Kidney epithelial cell (primary cell): ENCODE measurements at regions not wholly inside any gene's neighbourhood (a gene's known extent, or its start where the extent isn't known, plus 50 kb on each side); places are given as distances from the start of the nearest gene placed in this dataset.

Source experiments
- DNase-seq: peaks from one replicate; pipeline ENCODE4 v3.0.0-alpha.2; 2010; ENCODE audit warnings: low read depth
- H3K27me3 ChIP-seq: 2 replicates; pipeline ENCODE4 v1.6.0; 2011; ENCODE audit warnings: low read length; ENCODE audit not compliant: control insufficient read depth, insufficient read depth
- H3K36me3 ChIP-seq: 2 replicates; pipeline ENCODE4 v1.5.1; 2011; ENCODE audit warnings: low read length; ENCODE audit not compliant: control insufficient read depth, insufficient read depth
- H3K4me3 ChIP-seq: 2 replicates; pipeline ENCODE4 v1.5.1; 2011; ENCODE audit warnings: low read depth, mild to moderate bottlenecking, control low read depth, low read length
- CTCF ChIP-seq: IDR thresholded peaks from 2 replicates; pipeline ENCODE4 v1.5.1; 2011; ENCODE audit warnings: mild to moderate bottlenecking, moderate library complexity, low read length, control low read depth, inconsistent platforms; ENCODE audit not compliant: insufficient read depth, poor library complexity, severe bottlenecking

GRCh38 chr19:5255602-5256231, 84.9 kb downstream of the PTPRS start:
- H3K27me3 ChIP-seq, result no peaks in the 10 kb centered on the region
- no peak for DNase-seq
- TF ChIP-seq CTCF, result no peak

GRCh38 chr19:5254944-5255343, 85.7 kb downstream of the PTPRS start:
- Histone ChIP-seq H3K36me3 (no peaks in the 10 kb centered on the region), H3K27me3 (no peaks in the 10 kb centered on the region), H3K4me3 (no peak overlapping the region)
- no peak for DNase-seq
- no peak for TF ChIP-seq CTCF

More at GRCh38 chr19:5255602-5256231, 84.9 kb downstream of the PTPRS start:
- Histone ChIP-seq H3K36me3 (no peaks in the 10 kb centered on the region), H3K4me3 (no peak overlapping the region)

GRCh38 chr19:5254543-5254942, 86.1 kb downstream of the PTPRS start:
- no peak for DNase-seq
- H3K36me3 ChIP-seq, result no peaks in the 10 kb centered on the region
- no peaks in the 10 kb centered on the region for H3K27me3 ChIP-seq
- no peak for TF ChIP-seq CTCF
- no peak overlapping the region for H3K4me3 ChIP-seq

GRCh38 chr19:5253406-5254110, 87.1 kb downstream of the PTPRS start:
- no peak overlapping the region for H3K4me3 ChIP-seq
- H3K27me3 ChIP-seq, result no peaks in the 10 kb centered on the region
- no peaks in the 10 kb centered on the region for H3K36me3 ChIP-seq
- no peak for TF ChIP-seq CTCF
- no peak for DNase-seq

- Histone ChIP-seq H3K27me3 (no peaks in the 10 kb centered on the region), H3K4me3 (no peak overlapping the region), H3K36me3 (no peaks in the 10 kb centered on the region)
- no peak for TF ChIP-seq CTCF
- DNase-seq, result no peak
These were observed 89.2 kb downstream of the PTPRS start for GRCh38 chr19:5251096-5252065.
